Medulla oblongata (tissue), 1 donor: ENCODE measurements at regions not wholly inside any gene's neighbourhood (a gene's known extent, or its start where the extent isn't known, plus 50 kb on each side); places are given as distances from the start of the nearest gene placed in this dataset.

ENCODE experiments used
- DNase-seq: peaks from one replicate; pipeline ENCODE4 v3.0.0-alpha.2; 2015; ENCODE audit errors: extremely low spot score

DNA sequence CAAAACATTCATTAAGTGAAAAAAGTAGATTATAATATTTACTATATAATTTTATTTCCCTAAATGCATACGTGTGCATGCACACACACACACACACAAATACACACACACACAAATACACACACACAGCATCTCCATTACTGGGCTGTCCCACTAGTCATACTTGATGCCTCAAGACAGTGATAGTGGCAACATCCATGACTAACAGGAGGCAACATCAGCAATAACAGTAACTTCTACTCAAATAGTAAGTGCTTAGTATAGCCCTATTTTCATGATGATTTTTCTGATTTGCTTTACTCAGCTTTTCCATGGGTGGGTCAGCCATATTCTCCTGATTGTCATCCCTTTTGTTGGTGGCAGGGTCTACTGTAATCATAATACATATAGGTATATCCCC lies 325.9 kb upstream of the TEX13C start:
- DNase-seq = no peak

DNA sequence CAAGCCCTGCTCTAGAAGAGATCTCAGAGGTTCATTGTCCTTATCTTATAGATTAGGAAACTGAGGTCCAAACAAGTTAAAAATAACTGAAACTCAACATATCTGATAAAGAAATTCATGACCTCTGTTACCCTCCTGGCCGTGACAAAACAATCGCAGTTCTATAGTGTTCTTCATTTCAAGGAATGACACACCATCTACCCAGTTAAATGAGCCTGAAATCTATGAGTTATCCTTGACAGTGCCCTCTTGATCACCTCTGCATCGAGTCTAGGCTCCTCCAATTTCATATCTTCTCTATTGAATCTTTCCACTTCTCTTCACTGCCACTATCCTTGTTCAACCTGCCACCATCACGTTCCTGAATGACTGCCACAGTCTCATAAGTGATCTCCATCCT lies 325.3 kb upstream of the TEX13C start:
- no peak for DNase-seq

DNA sequence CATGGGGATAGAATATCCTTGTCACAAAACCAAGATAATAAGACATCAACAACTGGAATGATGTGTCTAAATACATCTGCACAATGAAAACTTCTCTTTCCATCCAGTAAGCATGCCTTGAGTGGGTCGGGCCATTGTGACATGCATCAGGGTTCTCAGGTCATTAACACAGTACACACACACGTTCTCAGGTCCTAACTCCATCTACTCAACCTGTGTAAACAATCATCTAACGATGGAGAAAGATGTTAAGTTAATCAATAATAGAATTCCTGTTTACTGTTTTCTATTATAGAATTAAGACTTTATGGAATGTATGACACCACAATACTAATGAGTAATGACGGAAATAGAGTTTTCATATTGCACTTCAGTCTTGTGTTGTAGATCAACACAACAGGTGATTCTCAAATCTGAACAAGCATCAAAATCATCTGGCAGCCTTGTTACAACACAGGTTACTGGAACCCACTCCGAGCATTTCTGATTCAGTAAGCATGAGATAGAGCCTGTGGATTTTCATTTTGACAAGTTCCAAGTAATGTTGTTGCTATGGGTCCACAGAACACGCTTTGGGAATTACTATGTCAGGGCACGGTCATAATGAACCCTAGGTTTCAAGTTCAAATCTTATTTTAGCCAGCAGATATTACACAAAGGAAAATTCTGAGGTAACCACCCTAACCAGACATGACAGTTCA lies 315.8 kb upstream of the TEX13C start:
- no peak for DNase-seq

DNA sequence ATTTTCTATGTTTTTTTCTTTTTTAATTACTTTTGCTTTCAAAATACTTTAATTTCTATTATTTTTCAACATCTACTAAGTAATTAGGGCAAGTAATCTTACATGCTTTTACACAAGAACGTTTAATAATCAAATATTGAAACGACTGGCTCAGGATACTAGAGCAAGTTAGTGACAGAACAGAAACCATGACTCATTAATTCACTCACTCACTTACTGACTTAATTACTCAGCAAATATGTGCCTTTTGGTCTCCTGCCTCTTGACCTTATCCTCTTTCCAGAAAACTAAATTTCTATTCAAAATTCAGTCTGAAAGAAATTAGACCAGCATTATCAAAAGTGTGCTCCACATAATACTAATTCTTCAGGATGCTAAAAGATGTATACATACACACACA lies 314.9 kb upstream of the TEX13C start:
- no peak for DNase-seq

DNA sequence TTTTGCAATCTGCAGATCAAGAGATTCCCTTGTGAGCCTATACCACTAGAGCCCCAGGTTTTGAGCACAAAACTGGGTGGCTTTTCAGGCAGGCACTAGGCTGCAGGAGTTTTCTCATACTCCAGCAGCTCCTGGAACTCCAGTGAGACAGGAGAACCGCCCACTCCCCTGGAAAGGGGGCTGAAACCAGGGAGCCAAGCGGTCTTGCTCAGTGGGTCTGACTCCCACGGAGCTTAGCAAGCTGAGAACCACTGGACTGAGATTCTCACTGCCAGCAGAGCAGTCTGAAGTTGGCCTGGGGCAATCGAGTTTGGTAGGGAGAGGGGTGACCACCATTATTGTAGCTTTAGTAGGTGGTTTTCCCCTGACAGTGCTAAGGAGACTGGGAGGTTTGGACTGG lies 313.8 kb upstream of the TEX13C start:
- no peak for DNase-seq

DNA sequence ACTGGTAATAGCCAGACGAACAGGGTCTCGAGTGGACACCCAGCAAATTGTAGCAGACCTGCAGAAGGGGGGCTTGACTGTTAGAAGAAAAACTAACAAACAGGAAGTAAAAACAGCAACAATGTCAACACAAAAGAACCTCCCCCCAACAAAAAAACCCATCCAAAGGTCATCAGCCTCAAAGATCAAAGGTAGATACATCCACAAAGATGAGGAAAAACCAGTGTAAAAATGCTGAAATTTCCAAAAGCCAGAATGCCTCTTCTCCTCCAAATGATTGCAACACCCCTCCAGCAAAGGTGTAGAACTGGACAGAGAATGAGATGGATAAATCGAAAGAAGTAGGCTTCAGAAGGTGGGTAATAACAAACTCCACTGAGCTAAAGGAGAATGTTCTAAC lies 313.0 kb upstream of the TEX13C start:
- no peak for DNase-seq

DNA sequence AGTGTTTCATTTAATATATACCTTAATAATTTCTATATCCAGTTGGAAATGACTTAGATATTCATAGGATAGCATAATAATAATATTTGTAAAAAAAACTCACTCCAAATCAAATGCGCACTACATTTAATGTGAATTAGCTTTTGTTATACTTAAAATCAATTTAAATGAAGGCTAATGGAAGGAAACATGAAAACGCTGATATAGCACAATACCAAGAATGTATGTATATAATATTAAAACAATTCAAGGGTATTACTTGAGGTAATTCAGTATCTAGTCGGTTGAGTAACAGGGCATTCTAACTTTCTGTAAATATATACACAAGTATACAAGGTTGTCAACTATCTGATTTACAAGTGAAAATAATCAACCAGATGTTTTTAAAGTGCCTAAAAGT lies 307.1 kb upstream of the TEX13C start:
- DNase-seq = no peak

DNA sequence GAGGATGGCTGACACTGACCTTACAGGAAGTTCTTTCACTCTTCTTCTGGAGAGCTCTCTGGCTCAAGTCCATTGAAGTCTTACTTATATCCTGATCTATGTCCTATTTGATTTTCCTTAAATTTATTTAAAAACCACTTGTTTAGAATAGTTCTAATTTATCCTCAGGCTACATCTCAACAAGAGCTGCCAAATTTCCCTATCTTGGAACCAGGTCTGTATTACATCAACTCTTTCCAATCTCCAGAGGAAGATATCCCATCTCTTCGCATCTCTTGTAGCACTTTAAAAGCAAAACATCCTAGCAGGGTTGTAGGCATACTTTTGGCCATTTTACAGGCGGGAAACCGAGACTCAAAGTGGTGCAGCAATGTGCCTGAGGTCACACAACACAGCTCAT lies 290.5 kb upstream of the TEX13C start:
- no peak for DNase-seq
